ENCODE measurements at regions not wholly inside any gene's neighbourhood (a gene's known extent, or its start where the extent isn't known, plus 50 kb on each side); places are given as distances from the start of the nearest gene placed in this dataset.

GRCh38 chr3:14297305-14297704, 105.1 kb upstream of the SLC6A6 start:
- peaks cover 2% of the 10 kb centered on the region; the same call in 1 of the 2 replicates for H3K4me1 ChIP-seq (ENCODE audit: control insufficient read depth, insufficient read depth, low read length)
- no peak overlapping the region for H3K23ac ChIP-seq (ENCODE audit: low read depth, low read length)
- no peaks in the 10 kb centered on the region for H3K36me3 ChIP-seq (ENCODE audit: control insufficient read depth, insufficient read depth, low read length)
- H3K14ac ChIP-seq (replicated peaks; ENCODE audit: low read depth, low read length): no peak overlapping the region
- no peak overlapping the region for H3K27ac ChIP-seq (ENCODE audit: insufficient read depth, low read length)
- WGBS, 2 experiments (ENCODE audit: extremely low coverage in 2 of 2, insufficient read length in 1 of 2): no CpG with 5 or more reads among the region's 8 CpGs
- H2AFZ ChIP-seq (replicated peaks; ENCODE audit: low read length, poor library complexity): no peak overlapping the region
- H3K4ac ChIP-seq (ENCODE audit: low read depth, low read length): no peak overlapping the region
- no peaks in the 10 kb centered on the region; the same call in 1 of the 2 replicates for H3K9me1 ChIP-seq (ENCODE audit: insufficient read depth, low read length)
- in situ Hi-C loops (cut with MboI; ENCODE audit: low sequenced_read_pairs): no loop called here
- POLR2A ChIA-PET (ENCODE audit: unreplicated experiment): no interaction called here
- no peak overlapping the region for H3K56ac ChIP-seq (ENCODE audit: extremely low read depth, insufficient read depth, low read length)
- H3K4me2 ChIP-seq (ENCODE audit: low read depth, low read length): no peak overlapping the region
- peaks cover 10% of the 10 kb centered on the region for H3K27me3 ChIP-seq (ENCODE audit: control insufficient read depth, insufficient read depth, low read length)
- no peak overlapping the region for H2BK15ac ChIP-seq (ENCODE audit: low read depth, low read length)
- BruUV-seq (replicated peaks): no TSS peak
- no peak overlapping the region for H3K9ac ChIP-seq (ENCODE audit: low read depth, low read length)
- H2BK20ac ChIP-seq (ENCODE audit: low read depth, low read length): no peak overlapping the region
- ATAC-seq (ENCODE audit: low read depth): no peak
- H2AK9ac ChIP-seq (replicated peaks; ENCODE audit: low read depth, low read length, poor library complexity): no peak overlapping the region
- H3K9me3 ChIP-seq (ENCODE audit: control insufficient read depth, insufficient read depth, low read length): no peaks in the 10 kb centered on the region
- intact Hi-C loops (cut with micrococcal nuclease): no loop called here
- H2BK5ac ChIP-seq (ENCODE audit: low read depth, low read length, poor library complexity, severe bottlenecking): no peak overlapping the region
- no peaks in the 10 kb centered on the region for H3K79me1 ChIP-seq (ENCODE audit: low read depth in 1 of 2, low read length in 2 of 2)
- DNase-seq: no peak
- H4K8ac ChIP-seq (ENCODE audit: low read depth in 2 of 2, low read length in 2 of 2): no peak overlapping the region
- no peak overlapping the region for H3K4me3 ChIP-seq (ENCODE audit: insufficient read depth, low read depth, low read length)
- no peak overlapping the region for H4K91ac ChIP-seq (ENCODE audit: insufficient read depth, low read depth, low read length)
- no peak overlapping the region for H2BK120ac ChIP-seq (ENCODE audit: low read depth, low read length)
- no peak overlapping the region for H2AK5ac ChIP-seq (ENCODE audit: low read depth, low read length)
- CTCF ChIA-PET: no interaction called here
- dilution Hi-C loops (cut with HindIII; ENCODE audit: low sequenced_read_pairs, unreplicated experiment): no loop called here
- no peak overlapping the region; the same call in 1 of the 2 replicates for H3K18ac ChIP-seq (ENCODE audit: low read depth, low read length)
- TF ChIP-seq MXI1 (IDR thresholded peaks at IDR 0.05; ENCODE audit: borderline replicate concordance, low read depth, low read length): no peak
- TF ChIP-seq MAFK (IDR thresholded peaks at IDR 0.05; ENCODE audit: low read depth, low read length): no peak
- TF ChIP-seq BHLHE40 (IDR thresholded peaks at IDR 0.05; ENCODE audit: low read depth, low read length): no peak
- no peak for TF ChIP-seq RFX5 (IDR thresholded peaks at IDR 0.05; ENCODE audit: low read depth, low read length)
- no peak for TF ChIP-seq SMC3 (IDR thresholded peaks at IDR 0.05; ENCODE audit: low read depth, low read length)
- TF ChIP-seq CHD1 (IDR thresholded peaks at IDR 0.05; ENCODE audit: low read depth, low read length): no peak
- TF ChIP-seq CEBPB (IDR thresholded peaks at IDR 0.05; ENCODE audit: low read depth, low read length): no peak
- no peak for TF ChIP-seq RAD21 (IDR thresholded peaks at IDR 0.05; ENCODE audit: low read length)
- TF ChIP-seq NFE2L2 (IDR thresholded peaks at IDR 0.05; ENCODE audit: low read depth, low read length): no peak
- no peak for TF ChIP-seq USF2 (IDR thresholded peaks at IDR 0.05; ENCODE audit: low read depth, low read length)
- TF ChIP-seq MAZ (IDR thresholded peaks at IDR 0.05; ENCODE audit: borderline replicate concordance, low read depth, low read length): no peak
- TF ChIP-seq ELK1 (IDR thresholded peaks at IDR 0.05; ENCODE audit: borderline replicate concordance, low read depth, low read length): no peak
- H4K5ac ChIP-seq (ENCODE audit: low read depth, low read length): no peak overlapping the region
- no peaks in the 10 kb centered on the region for H4K20me1 ChIP-seq (ENCODE audit: insufficient read depth, low read length)
